RWPE1 (cell line): ENCODE measurements at regions not wholly inside any gene's neighbourhood (a gene's known extent, or its start where the extent isn't known, plus 50 kb on each side); places are given as distances from the start of the nearest gene placed in this dataset.

Experiments used
- CTCF ChIA-PET: fragments of 350-600 bp; sonication (Branson Sonifier 250); formaldehyde crosslinking; extraction: SDS; loops from one replicate; lab custom pipeline; 2021; lab: Yijun Ruan, JAX
- POLR2A ChIA-PET: fragments of 400-600 bp; formaldehyde crosslinking; extraction: SDS; loops from one replicate; lab custom pipeline; 2020; ENCODE audit warnings: antibody characterized with exemption; ENCODE audit not compliant: low non-redundant PET; lab: Yijun Ruan, JAX
- DNase-seq: peaks from one replicate; pipeline ENCODE4 v3.0.0; 2012; ENCODE audit warnings: low spot score
- H3K27ac ChIP-seq: fragments of 450-650 bp; 2 replicates; pipeline ENCODE4 v1.5.1; 2017
- TF ChIP-seq, protein P1 (sequence below): fragments of 450-650 bp; conservative IDR thresholded peaks from 2 replicates; pipeline ENCODE4 v1.5.1; 2017; ENCODE audit warnings: low read depth, mild to moderate bottlenecking

DNA sequence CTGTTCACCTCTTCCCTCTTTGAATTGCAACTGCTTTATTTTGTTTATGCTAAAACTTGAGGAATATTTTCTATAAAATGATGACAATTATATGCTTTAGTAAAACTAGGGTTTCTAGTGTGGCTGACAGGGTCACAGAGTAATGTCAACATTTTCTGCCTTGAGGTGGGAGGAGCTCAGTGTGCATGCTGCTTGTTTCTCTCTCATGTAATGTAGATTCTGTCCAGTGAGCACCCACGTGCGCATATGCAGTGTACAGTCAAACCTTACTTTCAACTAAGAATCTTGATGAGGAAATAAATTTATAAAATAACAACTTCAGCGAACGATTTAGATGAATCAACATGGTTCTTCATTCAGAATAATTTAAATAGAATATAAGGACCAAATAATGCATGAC, 603.9 kb downstream of the PCDH17 start:
- POLR2A ChIA-PET, result no interaction called here
- TF ChIP-seq, protein P1, sequence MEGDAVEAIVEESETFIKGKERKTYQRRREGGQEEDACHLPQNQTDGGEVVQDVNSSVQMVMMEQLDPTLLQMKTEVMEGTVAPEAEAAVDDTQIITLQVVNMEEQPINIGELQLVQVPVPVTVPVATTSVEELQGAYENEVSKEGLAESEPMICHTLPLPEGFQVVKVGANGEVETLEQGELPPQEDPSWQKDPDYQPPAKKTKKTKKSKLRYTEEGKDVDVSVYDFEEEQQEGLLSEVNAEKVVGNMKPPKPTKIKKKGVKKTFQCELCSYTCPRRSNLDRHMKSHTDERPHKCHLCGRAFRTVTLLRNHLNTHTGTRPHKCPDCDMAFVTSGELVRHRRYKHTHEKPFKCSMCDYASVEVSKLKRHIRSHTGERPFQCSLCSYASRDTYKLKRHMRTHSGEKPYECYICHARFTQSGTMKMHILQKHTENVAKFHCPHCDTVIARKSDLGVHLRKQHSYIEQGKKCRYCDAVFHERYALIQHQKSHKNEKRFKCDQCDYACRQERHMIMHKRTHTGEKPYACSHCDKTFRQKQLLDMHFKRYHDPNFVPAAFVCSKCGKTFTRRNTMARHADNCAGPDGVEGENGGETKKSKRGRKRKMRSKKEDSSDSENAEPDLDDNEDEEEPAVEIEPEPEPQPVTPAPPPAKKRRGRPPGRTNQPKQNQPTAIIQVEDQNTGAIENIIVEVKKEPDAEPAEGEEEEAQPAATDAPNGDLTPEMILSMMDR, result no peak
- CTCF ChIA-PET, result no interaction called here
- no peak overlapping the region for H3K27ac ChIP-seq
- DNase-seq, result no peak

DNA sequence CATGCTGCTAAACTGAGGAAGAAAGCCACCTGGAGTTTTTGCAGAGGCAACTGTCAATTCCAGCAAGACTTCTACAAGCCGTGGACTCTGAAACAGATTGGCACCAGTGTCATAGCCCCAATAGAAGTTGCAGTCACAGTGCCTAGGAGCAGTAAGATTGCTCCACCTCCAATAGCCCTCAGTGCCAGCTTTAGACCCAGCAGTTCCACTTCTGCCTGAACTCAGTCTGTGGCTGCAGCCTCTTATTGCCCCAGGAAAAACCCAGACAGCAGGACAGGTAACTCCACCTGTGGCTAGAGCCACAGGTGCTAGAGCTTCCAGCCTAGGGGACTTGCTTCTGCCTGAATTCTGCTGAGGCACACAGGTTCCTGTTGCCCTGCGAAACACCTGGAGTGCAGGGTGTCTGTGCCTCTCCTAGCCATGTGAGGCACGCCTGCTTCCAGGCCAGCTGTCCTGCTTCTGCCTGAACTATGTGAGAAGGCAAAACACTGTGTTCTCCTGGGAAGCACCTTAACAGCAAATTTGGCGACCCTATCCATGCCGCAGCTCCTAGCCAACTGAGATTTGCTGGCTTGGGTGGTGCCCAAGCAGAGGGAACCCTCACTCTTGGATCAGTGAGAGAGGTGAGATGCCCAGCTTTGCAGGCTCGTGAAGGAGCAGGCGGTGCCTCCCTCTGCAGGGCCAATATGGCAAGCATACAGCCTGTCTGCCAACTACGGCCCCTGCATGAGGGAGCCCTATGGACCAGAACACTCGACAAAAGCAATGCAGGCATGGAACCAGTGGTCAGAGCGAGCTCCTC, 607.6 kb downstream of the PCDH17 start:
- ChIA-PET POLR2A (no interaction called here), CTCF (no interaction called here)
- H3K27ac ChIP-seq, result no peak overlapping the region
- no peak for DNase-seq
- TF ChIP-seq, protein P1, result no peak

DNA sequence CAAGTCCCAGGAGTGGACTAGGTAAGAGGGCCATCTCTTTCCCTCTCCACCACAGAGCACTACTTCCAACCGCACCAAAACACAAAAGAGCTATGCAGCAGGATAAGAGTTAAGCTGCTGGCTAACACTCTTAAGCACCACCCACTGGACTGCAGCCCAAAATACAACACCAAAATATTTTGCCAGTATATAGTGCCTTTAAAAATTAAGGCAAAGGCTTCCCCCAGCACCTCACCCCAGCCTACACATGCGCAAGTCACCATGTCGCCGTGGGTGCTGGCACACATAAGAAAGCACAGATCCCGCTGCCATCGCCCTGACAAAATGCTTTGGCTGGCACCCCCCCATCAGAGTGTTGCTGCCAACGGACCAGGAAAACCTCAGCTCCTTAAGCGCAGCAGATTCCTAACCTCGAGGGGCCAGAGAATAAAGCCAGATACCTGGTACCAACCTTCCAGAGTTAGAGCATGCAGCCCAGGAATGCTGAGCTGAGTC, 608.3 kb downstream of the PCDH17 start:
- ChIA-PET POLR2A (no interaction called here), CTCF (no interaction called here)
- TF ChIP-seq, protein P1, result no peak
- no peak for DNase-seq
- no peak overlapping the region for H3K27ac ChIP-seq

DNA sequence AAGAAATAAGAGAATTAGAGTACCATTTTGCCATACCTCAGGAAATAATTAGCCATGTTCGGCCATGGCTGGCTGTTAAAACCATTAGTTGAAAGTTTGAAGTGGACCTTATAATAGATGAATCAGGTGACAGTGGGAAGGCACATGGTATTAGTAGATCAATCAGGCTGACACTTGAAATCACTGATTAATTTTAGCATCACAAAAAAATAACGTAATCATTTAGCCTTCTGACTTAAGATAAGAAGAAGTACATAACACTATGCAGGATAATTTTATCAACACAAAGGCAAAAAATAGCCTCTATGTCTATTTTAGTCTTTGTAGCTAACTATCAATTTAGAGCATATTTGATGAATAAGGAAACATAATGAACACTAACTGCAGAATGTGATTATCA, 615.5 kb downstream of the PCDH17 start:
- no peak overlapping the region for H3K27ac ChIP-seq
- no peak for DNase-seq
- ChIA-PET POLR2A (no interaction called here), CTCF (no interaction called here)
- TF ChIP-seq, protein P1, result no peak

DNA sequence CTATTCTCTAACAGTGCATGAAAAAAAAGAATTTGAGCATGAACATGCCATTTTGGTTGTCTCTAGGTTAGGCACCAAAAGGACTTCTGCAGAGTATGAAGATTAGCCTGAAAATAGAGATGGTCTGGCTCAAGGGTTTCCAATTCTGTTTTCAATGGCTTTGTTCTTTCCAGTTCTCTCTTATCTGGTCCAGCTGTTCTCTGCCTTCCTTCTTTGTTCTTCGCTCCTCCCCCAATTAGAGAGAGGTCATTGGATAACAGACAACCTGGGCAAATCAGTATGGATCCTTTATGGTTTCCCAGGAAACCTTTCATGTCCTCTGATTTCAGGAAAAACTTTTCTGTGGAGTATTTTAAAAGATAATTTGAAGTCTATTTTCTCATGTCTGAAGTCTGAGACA, 623.4 kb downstream of the PCDH17 start:
- DNase-seq, result no peak
- POLR2A ChIA-PET, result no interaction called here

DNA sequence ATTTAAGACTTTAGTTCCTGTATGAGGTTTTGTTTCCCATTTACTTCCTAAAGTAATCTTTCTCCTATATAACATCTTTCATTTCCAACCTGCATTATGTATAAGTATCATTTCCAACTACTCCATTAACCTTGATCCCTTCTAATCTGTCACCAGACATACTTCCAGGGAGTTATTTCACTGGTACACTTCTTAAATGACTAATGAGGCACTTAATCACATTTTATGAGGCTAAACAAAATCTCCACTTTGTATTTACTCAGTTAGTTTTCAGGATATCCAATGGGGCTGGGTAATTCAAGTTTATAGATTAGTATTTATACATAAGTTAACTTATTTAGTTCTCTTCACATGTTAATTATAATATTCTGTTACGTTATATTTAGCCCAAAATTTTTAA, 634.7 kb downstream of the PCDH17 start:
- TF ChIP-seq, protein P1, result no peak
- no peak for DNase-seq
- no peak overlapping the region for H3K27ac ChIP-seq
- ChIA-PET POLR2A (no interaction called here), CTCF (no interaction called here)

More for the DNA sequence above, 623.4 kb downstream of the PCDH17 start:
- CTCF ChIA-PET, result no interaction called here
- TF ChIP-seq, protein P1, result no peak
- H3K27ac ChIP-seq, result no peak overlapping the region
